ENCODE measurements at regions not wholly inside any gene's neighbourhood (a gene's known extent, or its start where the extent isn't known, plus 50 kb on each side); places are given as distances from the start of the nearest gene placed in this dataset.

DNA sequence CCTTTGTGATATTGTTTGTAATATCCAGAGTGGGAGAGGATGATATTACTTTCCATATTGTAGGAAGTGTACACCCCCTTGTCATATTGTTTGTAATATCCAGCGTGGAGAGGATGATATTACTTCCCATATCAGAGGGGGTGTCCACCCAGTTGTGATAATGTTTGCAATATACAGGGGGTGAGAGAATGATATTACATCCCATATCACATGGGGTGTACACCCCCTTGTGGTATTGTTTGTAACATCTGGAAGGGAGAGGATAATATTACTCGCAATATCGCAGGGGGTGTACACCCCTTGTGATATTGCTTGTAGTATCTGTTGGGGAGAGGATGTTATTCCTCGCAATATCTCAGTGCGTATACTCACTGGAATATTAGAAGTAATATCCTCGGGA lies 61.5 kb downstream of the PRSS23 start:
- no peaks in the 10 kb centered on the region for H3K79me2 ChIP-seq (ENCODE audit: control insufficient read depth, insufficient read depth, low read length)
- POLR2A ChIA-PET = no interaction called here
- H3K27ac ChIP-seq (ENCODE audit: control insufficient read depth, insufficient read depth) = no peak overlapping the region
- H3K9ac ChIP-seq (ENCODE audit: control insufficient read depth, insufficient read depth, low read length) = no peak overlapping the region
- H3K27me3 ChIP-seq (replicated peaks in 1 of 2; ENCODE audit: control insufficient read depth in 2 of 2, insufficient read depth in 2 of 2, low read length in 1 of 2) = no peaks in the 10 kb centered on the region
- DNase-seq (ENCODE audit: low read depth, low spot score) (no peak), FAIRE-seq (no peak), ATAC-seq (no peak)
- no peaks in the 10 kb centered on the region for H3K36me3 ChIP-seq (ENCODE audit: control insufficient read depth in 2 of 2, insufficient read depth in 2 of 2, low read length in 1 of 2)
- no TSS peak for BruUV-seq (replicated peaks)
- no peaks in the 10 kb centered on the region for H4K20me1 ChIP-seq (ENCODE audit: control insufficient read depth, insufficient read depth)
- H3K4me2 ChIP-seq (ENCODE audit: control insufficient read depth, insufficient read depth) = no peak overlapping the region
- CTCF ChIA-PET = no interaction called here
- H2AFZ ChIP-seq (ENCODE audit: control insufficient read depth, low read depth, low read length) = no peak overlapping the region
- in situ Hi-C loops (cut with MboI) = no loop called here
- RAD21 ChIA-PET (ENCODE audit: unreplicated experiment) = no interaction called here
- SMC1A ChIA-PET (ENCODE audit: uncharacterized antibody, unreplicated experiment) = no interaction called here
- H3K9me3 ChIP-seq (replicated peaks; ENCODE audit: control insufficient read depth, insufficient read depth, low read length) = no peaks in the 10 kb centered on the region
- no peak overlapping the region for H3K4me3 ChIP-seq
- H3K4me1 ChIP-seq (ENCODE audit: control insufficient read depth, insufficient read depth, low read length) = no peaks in the 10 kb centered on the region
- intact Hi-C loops (cut with micrococcal nuclease; ENCODE audit: unreplicated experiment) = no loop called here
- WGBS (ENCODE audit: insufficient coverage, insufficient replicate concordance, low lambda C conversion rate, missing lambda C conversion rate) = 60% methylated on average over 6 of the region's 6 CpGs
- no peak for TF ChIP-seq TARDBP (IDR thresholded peaks at IDR 0.05; ENCODE audit: borderline replicate concordance)
- TF ChIP-seq ZNF24 (IDR thresholded peaks at IDR 0.05) = no peak
- TF ChIP-seq, protein P1, sequence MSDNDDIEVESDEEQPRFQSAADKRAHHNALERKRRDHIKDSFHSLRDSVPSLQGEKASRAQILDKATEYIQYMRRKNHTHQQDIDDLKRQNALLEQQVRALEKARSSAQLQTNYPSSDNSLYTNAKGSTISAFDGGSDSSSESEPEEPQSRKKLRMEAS (IDR thresholded peaks at IDR 0.05; ENCODE audit: low read depth, low read length) = no peak
- TF ChIP-seq TBL1XR1 (IDR thresholded peaks at IDR 0.05; ENCODE audit: low read depth, low read length) = no peak
- TF ChIP-seq SMC3 (IDR thresholded peaks at IDR 0.05; ENCODE audit: borderline replicate concordance, low read length) = no peak
- TF ChIP-seq, protein P2, sequence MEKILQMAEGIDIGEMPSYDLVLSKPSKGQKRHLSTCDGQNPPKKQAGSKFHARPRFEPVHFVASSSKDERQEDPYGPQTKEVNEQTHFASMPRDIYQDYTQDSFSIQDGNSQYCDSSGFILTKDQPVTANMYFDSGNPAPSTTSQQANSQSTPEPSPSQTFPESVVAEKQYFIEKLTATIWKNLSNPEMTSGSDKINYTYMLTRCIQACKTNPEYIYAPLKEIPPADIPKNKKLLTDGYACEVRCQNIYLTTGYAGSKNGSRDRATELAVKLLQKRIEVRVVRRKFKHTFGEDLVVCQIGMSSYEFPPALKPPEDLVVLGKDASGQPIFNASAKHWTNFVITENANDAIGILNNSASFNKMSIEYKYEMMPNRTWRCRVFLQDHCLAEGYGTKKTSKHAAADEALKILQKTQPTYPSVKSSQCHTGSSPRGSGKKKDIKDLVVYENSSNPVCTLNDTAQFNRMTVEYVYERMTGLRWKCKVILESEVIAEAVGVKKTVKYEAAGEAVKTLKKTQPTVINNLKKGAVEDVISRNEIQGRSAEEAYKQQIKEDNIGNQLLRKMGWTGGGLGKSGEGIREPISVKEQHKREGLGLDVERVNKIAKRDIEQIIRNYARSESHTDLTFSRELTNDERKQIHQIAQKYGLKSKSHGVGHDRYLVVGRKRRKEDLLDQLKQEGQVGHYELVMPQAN (conservative IDR thresholded peaks at IDR 0.05) = no peak
- TF ChIP-seq BACH1 (IDR thresholded peaks at IDR 0.05; ENCODE audit: borderline replicate concordance) = no peak
- TF ChIP-seq SPI1 (IDR thresholded peaks at IDR 0.05; ENCODE audit: borderline replicate concordance, insufficient read depth, low read depth, low read length) = no peak
- TF ChIP-seq, protein P3, sequence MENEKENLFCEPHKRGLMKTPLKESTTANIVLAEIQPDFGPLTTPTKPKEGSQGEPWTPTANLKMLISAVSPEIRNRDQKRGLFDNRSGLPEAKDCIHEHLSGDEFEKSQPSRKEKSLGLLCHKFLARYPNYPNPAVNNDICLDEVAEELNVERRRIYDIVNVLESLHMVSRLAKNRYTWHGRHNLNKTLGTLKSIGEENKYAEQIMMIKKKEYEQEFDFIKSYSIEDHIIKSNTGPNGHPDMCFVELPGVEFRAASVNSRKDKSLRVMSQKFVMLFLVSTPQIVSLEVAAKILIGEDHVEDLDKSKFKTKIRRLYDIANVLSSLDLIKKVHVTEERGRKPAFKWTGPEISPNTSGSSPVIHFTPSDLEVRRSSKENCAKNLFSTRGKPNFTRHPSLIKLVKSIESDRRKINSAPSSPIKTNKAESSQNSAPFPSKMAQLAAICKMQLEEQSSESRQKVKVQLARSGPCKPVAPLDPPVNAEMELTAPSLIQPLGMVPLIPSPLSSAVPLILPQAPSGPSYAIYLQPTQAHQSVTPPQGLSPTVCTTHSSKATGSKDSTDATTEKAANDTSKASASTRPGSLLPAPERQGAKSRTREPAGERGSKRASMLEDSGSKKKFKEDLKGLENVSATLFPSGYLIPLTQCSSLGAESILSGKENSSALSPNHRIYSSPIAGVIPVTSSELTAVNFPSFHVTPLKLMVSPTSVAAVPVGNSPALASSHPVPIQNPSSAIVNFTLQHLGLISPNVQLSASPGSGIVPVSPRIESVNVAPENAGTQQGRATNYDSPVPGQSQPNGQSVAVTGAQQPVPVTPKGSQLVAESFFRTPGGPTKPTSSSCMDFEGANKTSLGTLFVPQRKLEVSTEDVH (IDR thresholded peaks at IDR 0.05; ENCODE audit: low read depth, partially characterized antibody) = no peak
- no peak for TF ChIP-seq MYB (IDR thresholded peaks at IDR 0.05; ENCODE audit: borderline replicate concordance, low read depth, low read length)
- TF ChIP-seq, protein P4, sequence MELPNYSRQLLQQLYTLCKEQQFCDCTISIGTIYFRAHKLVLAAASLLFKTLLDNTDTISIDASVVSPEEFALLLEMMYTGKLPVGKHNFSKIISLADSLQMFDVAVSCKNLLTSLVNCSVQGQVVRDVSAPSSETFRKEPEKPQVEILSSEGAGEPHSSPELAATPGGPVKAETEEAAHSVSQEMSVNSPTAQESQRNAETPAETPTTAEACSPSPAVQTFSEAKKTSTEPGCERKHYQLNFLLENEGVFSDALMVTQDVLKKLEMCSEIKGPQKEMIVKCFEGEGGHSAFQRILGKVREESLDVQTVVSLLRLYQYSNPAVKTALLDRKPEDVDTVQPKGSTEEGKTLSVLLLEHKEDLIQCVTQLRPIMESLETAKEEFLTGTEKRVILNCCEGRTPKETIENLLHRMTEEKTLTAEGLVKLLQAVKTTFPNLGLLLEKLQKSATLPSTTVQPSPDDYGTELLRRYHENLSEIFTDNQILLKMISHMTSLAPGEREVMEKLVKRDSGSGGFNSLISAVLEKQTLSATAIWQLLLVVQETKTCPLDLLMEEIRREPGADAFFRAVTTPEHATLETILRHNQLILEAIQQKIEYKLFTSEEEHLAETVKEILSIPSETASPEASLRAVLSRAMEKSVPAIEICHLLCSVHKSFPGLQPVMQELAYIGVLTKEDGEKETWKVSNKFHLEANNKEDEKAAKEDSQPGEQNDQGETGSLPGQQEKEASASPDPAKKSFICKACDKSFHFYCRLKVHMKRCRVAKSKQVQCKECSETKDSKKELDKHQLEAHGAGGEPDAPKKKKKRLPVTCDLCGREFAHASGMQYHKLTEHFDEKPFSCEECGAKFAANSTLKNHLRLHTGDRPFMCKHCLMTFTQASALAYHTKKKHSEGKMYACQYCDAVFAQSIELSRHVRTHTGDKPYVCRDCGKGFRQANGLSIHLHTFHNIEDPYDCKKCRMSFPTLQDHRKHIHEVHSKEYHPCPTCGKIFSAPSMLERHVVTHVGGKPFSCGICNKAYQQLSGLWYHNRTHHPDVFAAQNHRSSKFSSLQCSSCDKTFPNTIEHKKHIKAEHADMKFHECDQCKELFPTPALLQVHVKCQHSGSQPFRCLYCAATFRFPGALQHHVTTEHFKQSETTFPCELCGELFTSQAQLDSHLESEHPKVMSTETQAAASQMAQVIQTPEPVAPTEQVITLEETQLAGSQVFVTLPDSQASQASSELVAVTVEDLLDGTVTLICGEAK (IDR thresholded peaks at IDR 0.05; ENCODE audit: borderline replicate concordance) = no peak
- TF ChIP-seq RFX5 (IDR thresholded peaks at IDR 0.05; ENCODE audit: low read depth, low read length) = no peak
- no peak for TF ChIP-seq YY1 (IDR thresholded peaks at IDR 0.05; ENCODE audit: low read depth, low read length)
- TF ChIP-seq CREM (IDR thresholded peaks at IDR 0.05; ENCODE audit: low read depth) = no peak
- no peak for TF ChIP-seq FOXK2 (IDR thresholded peaks at IDR 0.05)
- TF ChIP-seq RUNX3 (IDR thresholded peaks at IDR 0.05; ENCODE audit: low read length) = no peak
